ENCODE measurements at regions not wholly inside any gene's neighbourhood (a gene's known extent, or its start where the extent isn't known, plus 50 kb on each side); places are given as distances from the start of the nearest gene placed in this dataset.

GRCh38 chr2:83022631-83023210 lies 1436.4 kb downstream of the SUCLG1 start (continued):
- TF ChIP-seq SNRNP70 (optimal IDR thresholded peaks at IDR 0.05; ENCODE audit: low read depth, low read length) (no peak), PHTF2 (CRISPR knock-in tag; IDR thresholded peaks at IDR 0.05) (no peak), KAT8 (IDR thresholded peaks at IDR 0.05; ENCODE audit: low read depth) (no peak), SRSF9 (IDR thresholded peaks at IDR 0.05; ENCODE audit: borderline replicate concordance, low read depth, low read length) (no peak), NCOA6 (IDR thresholded peaks at IDR 0.05) (no peak), GATAD2A (IDR thresholded peaks at IDR 0.05) (no peak), SAP30 (IDR thresholded peaks at IDR 0.05; ENCODE audit: borderline replicate concordance, insufficient read depth, low read depth, low read length, poor library complexity, severe bottlenecking) (no peak), ZNF384 (IDR thresholded peaks at IDR 0.05; ENCODE audit: low read depth, low read length) (no peak)

GRCh38 chr2:83017366-83018090 lies 1441.6 kb downstream of the SUCLG1 start:
- Histone ChIP-seq H3K9ac (ENCODE audit: insufficient read depth in 1 of 2, low read depth in 2 of 2, low read length in 2 of 2) (no peak overlapping the region), H3K79me2 (ENCODE audit: control insufficient read depth, insufficient read depth, low read length) (no peaks in the 10 kb centered on the region), H3K4me2 (ENCODE audit: insufficient read depth, low read length) (no peak overlapping the region), H3K9me3 (replicated peaks; ENCODE audit: control insufficient read depth, insufficient read depth, low read depth, low read length) (no peaks in the 10 kb centered on the region), H3K4me3 (no peak overlapping the region), H4K20me1 (replicated peaks; ENCODE audit: control insufficient read depth, insufficient read depth, low read length) (no peaks in the 10 kb centered on the region), H3K4me1 (replicated peaks in 1 of 2; ENCODE audit: control insufficient read depth in 2 of 2, insufficient read depth in 2 of 2, low read length in 2 of 2) (no peaks in the 10 kb centered on the region), H3K36me3 (ENCODE audit: control insufficient read depth, insufficient read depth, low read length) (no peaks in the 10 kb centered on the region), H3K9me1 (ENCODE audit: control insufficient read depth, insufficient read depth, low read length) (no peaks in the 10 kb centered on the region), H2AFZ (ENCODE audit: low read depth, low read length) (no peak overlapping the region), H3K27ac (ENCODE audit: extremely low read depth, low read depth, low read length) (no peak overlapping the region), H3K27me3 (ENCODE audit: control insufficient read depth in 2 of 2, insufficient read depth in 2 of 2, low read length in 2 of 2) (no peaks in the 10 kb centered on the region)
- 12% methylated on average over 2 of the region's 2 CpGs for WGBS (ENCODE audit: insufficient coverage, low coverage, missing lambda C conversion rate)
- no peak for TF ChIP-seq ZBTB17 (CRISPR knock-in tag; IDR thresholded peaks at IDR 0.05)
- no peak for FAIRE-seq
- ChIA-PET CTCF (ENCODE audit: low intra/inter-chr PET ratio) (no interaction called here), POLR2A (interaction anchor here (0.7 kb wide), 1 partner anchor 1778 kb away, joined by 3 read pairs; no protein-coding TSS in a partner anchor)
- no peak for DNase-seq (ENCODE audit: extremely low read depth in 1 of 4, low spot score in 3 of 4)
- BruUV-seq (replicated peaks) = no TSS peak
- intact Hi-C loops (cut with micrococcal nuclease) (no loop called here), in situ Hi-C loops (cut with MboI) (no loop called here)
- no peak for ATAC-seq
